ENCODE measurements at regions not wholly inside any gene's neighbourhood (a gene's known extent, or its start where the extent isn't known, plus 50 kb on each side); places are given as distances from the start of the nearest gene placed in this dataset.

DNA sequence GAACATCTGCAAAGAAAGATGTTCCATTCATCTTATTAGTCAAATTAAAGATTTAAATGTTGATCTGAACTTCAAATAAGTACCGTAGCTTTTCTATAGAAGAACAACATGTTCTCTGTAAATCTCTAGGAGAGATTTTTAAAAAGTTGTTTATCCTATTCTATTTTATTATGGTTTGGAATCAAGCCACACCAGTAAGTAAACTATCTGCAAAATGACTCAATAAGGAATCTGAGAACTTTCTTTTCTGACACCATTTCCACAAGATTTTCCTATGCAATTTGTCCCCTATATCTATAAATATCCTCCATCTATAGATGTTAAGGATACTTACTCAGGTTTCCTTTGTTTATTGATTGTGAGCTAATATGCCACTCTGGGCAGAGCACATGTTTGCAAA, 736.6 kb downstream of the CBLN2 start:
- TF ChIP-seq, protein P1, sequence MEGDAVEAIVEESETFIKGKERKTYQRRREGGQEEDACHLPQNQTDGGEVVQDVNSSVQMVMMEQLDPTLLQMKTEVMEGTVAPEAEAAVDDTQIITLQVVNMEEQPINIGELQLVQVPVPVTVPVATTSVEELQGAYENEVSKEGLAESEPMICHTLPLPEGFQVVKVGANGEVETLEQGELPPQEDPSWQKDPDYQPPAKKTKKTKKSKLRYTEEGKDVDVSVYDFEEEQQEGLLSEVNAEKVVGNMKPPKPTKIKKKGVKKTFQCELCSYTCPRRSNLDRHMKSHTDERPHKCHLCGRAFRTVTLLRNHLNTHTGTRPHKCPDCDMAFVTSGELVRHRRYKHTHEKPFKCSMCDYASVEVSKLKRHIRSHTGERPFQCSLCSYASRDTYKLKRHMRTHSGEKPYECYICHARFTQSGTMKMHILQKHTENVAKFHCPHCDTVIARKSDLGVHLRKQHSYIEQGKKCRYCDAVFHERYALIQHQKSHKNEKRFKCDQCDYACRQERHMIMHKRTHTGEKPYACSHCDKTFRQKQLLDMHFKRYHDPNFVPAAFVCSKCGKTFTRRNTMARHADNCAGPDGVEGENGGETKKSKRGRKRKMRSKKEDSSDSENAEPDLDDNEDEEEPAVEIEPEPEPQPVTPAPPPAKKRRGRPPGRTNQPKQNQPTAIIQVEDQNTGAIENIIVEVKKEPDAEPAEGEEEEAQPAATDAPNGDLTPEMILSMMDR (IDR thresholded peaks at IDR 0.05; ENCODE audit: low read length): no peak
- no peak for TF ChIP-seq EZH2phosphoT487 (IDR thresholded peaks at IDR 0.05; ENCODE audit: low read length)
- no peak for TF ChIP-seq EZH2 (optimal IDR thresholded peaks at IDR 0.05; ENCODE audit: low read depth, low read length)
